ENCODE measurements at regions not wholly inside any gene's neighbourhood (a gene's known extent, or its start where the extent isn't known, plus 50 kb on each side); places are given as distances from the start of the nearest gene placed in this dataset.

- no peak for DNase-seq (ENCODE audit: low spot score)
Observed at GRCh38 chr2:206845877-206846276, 80.5 kb downstream of the FASTKD2 start.

- no peak for DNase-seq (ENCODE audit: low spot score)
Observed at GRCh38 chr2:206846331-206846730, 80.9 kb downstream of the FASTKD2 start.

- no peak for DNase-seq (ENCODE audit: low spot score)
Observed at GRCh38 chr2:206846981-206847834, 81.8 kb downstream of the FASTKD2 start.

- no peak for DNase-seq (ENCODE audit: low spot score)
Observed at GRCh38 chr2:206850369-206850768, 85.0 kb downstream of the FASTKD2 start.

GRCh38 chr2:206851521-206851920 is 86.1 kb downstream of the FASTKD2 start:
- DNase-seq (ENCODE audit: low spot score): no peak

GRCh38 chr2:206853915-206854314 is 85.4 kb upstream of the CPO start:
- no peak for DNase-seq (ENCODE audit: low spot score)

GRCh38 chr2:206855585-206856433 is 83.5 kb upstream of the CPO start:
- DNase-seq (ENCODE audit: low spot score): no peak

- no peak for DNase-seq (ENCODE audit: low spot score)
Observed at GRCh38 chr2:206856513-206856912, 82.8 kb upstream of the CPO start.

GRCh38 chr2:206858687-206859329 is 80.5 kb upstream of the CPO start:
- DNase-seq (ENCODE audit: low spot score): no peak

- DNase-seq (ENCODE audit: low spot score): no peak
Observed at GRCh38 chr2:206859330-206859739, 80.0 kb upstream of the CPO start.

GRCh38 chr2:206863196-206863595 is 76.1 kb upstream of the CPO start:
- no peak for DNase-seq (ENCODE audit: low spot score)

GRCh38 chr2:206863716-206864115 is 75.6 kb upstream of the CPO start:
- no peak for DNase-seq (ENCODE audit: low spot score)

GRCh38 chr2:206867006-206867405 is 72.3 kb upstream of the CPO start:
- no peak for DNase-seq (ENCODE audit: low spot score)

GRCh38 chr2:206869824-206870495 is 69.4 kb upstream of the CPO start:
- no peak for DNase-seq (ENCODE audit: low spot score)

- DNase-seq (ENCODE audit: low spot score): no peak
Observed at GRCh38 chr2:206873423-206873822, 65.9 kb upstream of the CPO start.

GRCh38 chr2:206875701-206876100 is 63.6 kb upstream of the CPO start:
- DNase-seq (ENCODE audit: low spot score): no peak

- peak; percentile 27 for DNase-seq (ENCODE audit: low spot score)
Observed at GRCh38 chr2:206876216-206876860, 63.0 kb upstream of the CPO start.

GRCh38 chr2:206881708-206882410 is 57.5 kb upstream of the CPO start:
- no peak for DNase-seq (ENCODE audit: low spot score)

GRCh38 chr2:206886696-206887095 is 52.6 kb upstream of the CPO start:
- no peak for DNase-seq (ENCODE audit: low spot score)

GRCh38 chr2:206887745-206888144 is 51.6 kb upstream of the CPO start:
- no peak for DNase-seq (ENCODE audit: low spot score)

All from Ammon's horn (tissue), 1 donor.